Brain microvascular endothelial cell (primary cell): ENCODE measurements at regions not wholly inside any gene's neighbourhood (a gene's known extent, or its start where the extent isn't known, plus 50 kb on each side); places are given as distances from the start of the nearest gene placed in this dataset.

Experiments
- DNase-seq: peaks from one replicate; pipeline ENCODE4 v3.0.0-alpha.2; 2020
- H3K27ac ChIP-seq: fragments of 250-450 bp; sonication (Bioruptor Pico); 2 replicates; pipeline ENCODE4 v1.5.1; 2020; ENCODE audit warnings: mild to moderate bottlenecking, moderate library complexity
- H3K27me3 ChIP-seq: fragments of 250-450 bp; sonication (Bioruptor Pico); replicated peaks from 2 replicates; pipeline ENCODE4 v1.5.1; 2020; ENCODE audit warnings: mild to moderate bottlenecking
- H3K36me3 ChIP-seq: fragments of 250-450 bp; sonication (Bioruptor Pico); replicated peaks from 2 replicates; pipeline ENCODE4 v1.5.1; 2020; ENCODE audit warnings: mild to moderate bottlenecking
- H3K4me3 ChIP-seq: 2 replicates; pipeline ENCODE4 v1.5.1; 2011; ENCODE audit warnings: low read depth, mild to moderate bottlenecking, control low read depth, low read length, moderate library complexity
- CTCF ChIP-seq: IDR thresholded peaks from 2 replicates; pipeline ENCODE4 v1.5.1; 2011; ENCODE audit warnings: low read depth, mild to moderate bottlenecking, moderate library complexity, low read length, control low read depth, inconsistent platforms; ENCODE audit errors: missing control alignments
- in situ Hi-C: cut with HindIII; loops from 2 replicates; pipeline ENCODE4 v1.10.0; 2017; ENCODE audit warnings: low sequenced_read_pairs, low pct_ligation_motif_present

- no peak for DNase-seq
- TF ChIP-seq CTCF, result no peak
- in situ Hi-C loops, result no loop called here
- Histone ChIP-seq H3K36me3 (no peaks in the 10 kb centered on the region), H3K27ac (no peak overlapping the region), H3K27me3 (no peaks in the 10 kb centered on the region), H3K4me3 (no peak overlapping the region)
Observed at GRCh38 chr4:35147761-35148160, 1096.6 kb downstream of the ARAP2 start.

- Histone ChIP-seq H3K4me3 (no peak overlapping the region), H3K27me3 (no peaks in the 10 kb centered on the region), H3K36me3 (no peaks in the 10 kb centered on the region), H3K27ac (no peak overlapping the region)
- DNase-seq, result no peak
- in situ Hi-C loops, result no loop called here
- TF ChIP-seq CTCF, result peak; percentile 41
Observed at GRCh38 chr4:35151816-35152572, 1092.3 kb downstream of the ARAP2 start.

GRCh38 chr4:35163168-35163567, 1081.1 kb downstream of the ARAP2 start:
- no peak for DNase-seq
- Histone ChIP-seq H3K27me3 (no peaks in the 10 kb centered on the region), H3K36me3 (no peaks in the 10 kb centered on the region), H3K27ac (no peak overlapping the region), H3K4me3 (no peak overlapping the region)
- TF ChIP-seq CTCF, result no peak
- in situ Hi-C loops, result no loop called here

- in situ Hi-C loops, result no loop called here
- no peaks in the 10 kb centered on the region for H3K36me3 ChIP-seq
- no peak overlapping the region for H3K27ac ChIP-seq
- DNase-seq, result no peak
- H3K27me3 ChIP-seq, result no peaks in the 10 kb centered on the region
- no peak for TF ChIP-seq CTCF
- H3K4me3 ChIP-seq, result no peak overlapping the region
Observed at GRCh38 chr4:35164063-35164462, 1080.3 kb downstream of the ARAP2 start.

GRCh38 chr4:35166466-35166865, 1077.8 kb downstream of the ARAP2 start:
- Histone ChIP-seq H3K36me3 (no peaks in the 10 kb centered on the region), H3K27me3 (no peaks in the 10 kb centered on the region), H3K4me3 (no peak overlapping the region), H3K27ac (no peak overlapping the region)
- TF ChIP-seq CTCF, result no peak
- DNase-seq, result no peak
- in situ Hi-C loops, result no loop called here

GRCh38 chr4:35167385-35167784, 1076.9 kb downstream of the ARAP2 start:
- in situ Hi-C loops, result no loop called here
- TF ChIP-seq CTCF, result no peak
- H3K36me3 ChIP-seq, result no peaks in the 10 kb centered on the region
- H3K27me3 ChIP-seq, result no peaks in the 10 kb centered on the region
- no peak for DNase-seq
- H3K27ac ChIP-seq, result no peak overlapping the region
- no peak overlapping the region for H3K4me3 ChIP-seq
